ENCODE measurements at regions not wholly inside any gene's neighbourhood (a gene's known extent, or its start where the extent isn't known, plus 50 kb on each side); places are given as distances from the start of the nearest gene placed in this dataset.

- DNase-seq = no peak
Observed at GRCh38 chr20:1707588-1708449, 50.2 kb upstream of the SIRPG start.

Measured in CD4-positive, alpha-beta T cell treated with Interleukin-21 for 1 hour (primary cell).